ENCODE measurements at regions not wholly inside any gene's neighbourhood (a gene's known extent, or its start where the extent isn't known, plus 50 kb on each side); places are given as distances from the start of the nearest gene placed in this dataset.

GRCh38 chr1:201673093-201673492 lies 134.2 kb downstream of the NAV1 start:
- no peaks in the 10 kb centered on the region for H3K36me3 ChIP-seq
- ATAC-seq: no peak
- no peak overlapping the region for H3K4me3 ChIP-seq
- WGBS (ENCODE audit: insufficient coverage, low coverage, low lambda C conversion rate, missing lambda C conversion rate): 80% methylated on average over 9 of the region's 9 CpGs
- H3K27me3 ChIP-seq: no peaks in the 10 kb centered on the region
- TF ChIP-seq POLR2A (IDR thresholded peaks at IDR 0.05) (no peak), CTCF (IDR thresholded peaks at IDR 0.05) (no peak)
- H3K4me1 ChIP-seq: no peaks in the 10 kb centered on the region
- intact Hi-C loops (cut with DNase I): no loop called here
- no peak overlapping the region for H3K27ac ChIP-seq
- no peak for DNase-seq
- H3K9me3 ChIP-seq: no peaks in the 10 kb centered on the region

DNA sequence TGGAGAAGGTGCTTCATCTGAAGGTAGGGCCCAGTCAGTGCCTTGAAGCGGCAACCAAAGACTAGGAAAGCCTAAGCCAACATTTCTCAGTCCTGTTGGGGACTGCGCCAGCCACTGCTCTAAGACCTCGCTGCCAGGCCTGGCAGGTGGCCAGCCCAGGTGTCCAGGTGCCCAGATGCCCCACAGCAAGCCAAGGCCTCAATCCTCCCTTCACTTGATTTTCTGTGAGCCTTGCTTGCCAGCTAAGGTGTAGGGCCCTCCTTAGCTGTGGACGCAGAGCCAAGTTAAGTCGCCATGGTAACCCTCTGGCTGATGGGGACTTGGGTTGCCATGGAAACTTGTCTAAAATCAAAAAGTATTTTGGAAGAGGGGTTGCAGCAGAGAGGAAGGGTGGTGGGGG lies 135.0 kb downstream of the NAV1 start:
- no peak overlapping the region for H3K27ac ChIP-seq
- no CpG with 5 or more reads among the region's 5 CpGs for WGBS (ENCODE audit: insufficient coverage, low coverage, low lambda C conversion rate, missing lambda C conversion rate)
- ATAC-seq (no peak), DNase-seq (no peak)
- no peaks in the 10 kb centered on the region for H3K4me1 ChIP-seq
- intact Hi-C loops (cut with DNase I): no loop called here
- no peak overlapping the region for H3K4me3 ChIP-seq
- no peaks in the 10 kb centered on the region for H3K9me3 ChIP-seq
- TF ChIP-seq POLR2A (IDR thresholded peaks at IDR 0.05) (no peak), CTCF (IDR thresholded peaks at IDR 0.05) (no peak)
- H3K27me3 ChIP-seq: no peaks in the 10 kb centered on the region
- no peaks in the 10 kb centered on the region for H3K36me3 ChIP-seq

DNA sequence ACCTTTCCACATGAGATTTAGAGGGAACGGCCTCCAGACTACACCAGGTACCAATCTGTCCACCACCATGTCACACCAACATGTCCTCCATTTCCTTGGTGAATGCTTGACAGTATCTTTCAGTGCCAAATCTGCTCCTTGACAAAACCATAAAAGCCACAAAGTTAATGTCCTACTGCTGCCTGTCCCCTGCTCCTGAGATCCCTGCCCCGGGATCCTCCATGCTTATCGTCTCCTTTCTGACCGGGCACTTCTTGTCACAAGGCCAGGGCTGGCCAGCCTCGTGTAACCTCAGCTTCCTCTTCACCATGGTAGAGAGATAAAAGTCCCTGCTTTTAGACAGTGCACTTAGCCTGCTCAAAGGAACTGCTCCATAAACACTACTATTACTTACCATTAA lies 136.2 kb downstream of the NAV1 start:
- no peak for TF ChIP-seq POLR2A (IDR thresholded peaks at IDR 0.05)
- peak; percentile 33 to 73 (median 54) for ATAC-seq
- Histone ChIP-seq H3K27ac (no peak overlapping the region), H3K4me3 (no peak overlapping the region), H3K27me3 (no peaks in the 10 kb centered on the region), H3K9me3 (no peaks in the 10 kb centered on the region), H3K4me1 (no peaks in the 10 kb centered on the region), H3K36me3 (no peaks in the 10 kb centered on the region)
- 64% methylated on average over 2 of the region's 5 CpGs for WGBS (ENCODE audit: insufficient coverage, low coverage, low lambda C conversion rate, missing lambda C conversion rate)
- intact Hi-C loops (cut with DNase I): no loop called here
- DNase-seq: peak in 1 of 3 donors; percentile 37

- Histone ChIP-seq H3K27ac (no peak overlapping the region), H3K27me3 (no peaks in the 10 kb centered on the region), H3K36me3 (no peaks in the 10 kb centered on the region), H3K4me1 (no peaks in the 10 kb centered on the region), H3K4me3 (no peak overlapping the region), H3K9me3 (no peaks in the 10 kb centered on the region)
- TF ChIP-seq POLR2A (IDR thresholded peaks at IDR 0.05) (no peak), CTCF (IDR thresholded peaks at IDR 0.05) (no peak)
- intact Hi-C loops (cut with DNase I): no loop called here
- peak; percentile 38 to 62 (median 46) for ATAC-seq
- no peak for DNase-seq
- no CpG with 5 or more reads among the region's 4 CpGs for WGBS (ENCODE audit: insufficient coverage, low coverage, low lambda C conversion rate, missing lambda C conversion rate)
Observed at GRCh38 chr1:201676197-201676596, 137.3 kb downstream of the NAV1 start.

DNA sequence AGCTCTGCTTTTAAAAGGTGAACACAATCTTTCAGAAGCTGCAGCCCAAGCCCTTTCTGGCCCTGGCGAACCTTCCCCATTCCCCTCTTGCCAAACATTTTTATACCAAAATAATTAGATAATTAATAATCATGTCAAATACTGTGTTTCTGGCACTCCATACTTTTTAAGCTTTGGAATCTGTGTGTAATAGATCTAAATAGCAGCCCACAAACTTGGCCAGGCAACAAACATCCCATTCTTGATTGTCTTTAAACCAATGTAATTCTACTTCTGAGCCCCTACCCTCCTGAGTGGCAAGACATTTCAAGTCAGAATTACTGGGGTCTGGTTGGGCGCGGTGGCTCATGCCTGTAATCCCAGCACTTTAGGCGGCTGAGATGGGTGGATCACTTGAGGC lies 137.7 kb downstream of the NAV1 start:
- Histone ChIP-seq H3K4me3 (no peak overlapping the region), H3K36me3 (no peaks in the 10 kb centered on the region), H3K27me3 (no peaks in the 10 kb centered on the region), H3K4me1 (no peaks in the 10 kb centered on the region), H3K27ac (no peak overlapping the region), H3K9me3 (no peaks in the 10 kb centered on the region)
- 86% methylated on average over 2 of the region's 4 CpGs for WGBS (ENCODE audit: insufficient coverage, low coverage, low lambda C conversion rate, missing lambda C conversion rate)
- TF ChIP-seq POLR2A (IDR thresholded peaks at IDR 0.05): no peak
- TF ChIP-seq CTCF (IDR thresholded peaks at IDR 0.05): no peak
- ATAC-seq (no peak), DNase-seq (no peak)
- intact Hi-C loops (cut with DNase I): no loop called here

Measured in right lobe of liver (tissue), 6 donors.